ENCODE measurements at regions not wholly inside any gene's neighbourhood (a gene's known extent, or its start where the extent isn't known, plus 50 kb on each side); places are given as distances from the start of the nearest gene placed in this dataset.

DNA sequence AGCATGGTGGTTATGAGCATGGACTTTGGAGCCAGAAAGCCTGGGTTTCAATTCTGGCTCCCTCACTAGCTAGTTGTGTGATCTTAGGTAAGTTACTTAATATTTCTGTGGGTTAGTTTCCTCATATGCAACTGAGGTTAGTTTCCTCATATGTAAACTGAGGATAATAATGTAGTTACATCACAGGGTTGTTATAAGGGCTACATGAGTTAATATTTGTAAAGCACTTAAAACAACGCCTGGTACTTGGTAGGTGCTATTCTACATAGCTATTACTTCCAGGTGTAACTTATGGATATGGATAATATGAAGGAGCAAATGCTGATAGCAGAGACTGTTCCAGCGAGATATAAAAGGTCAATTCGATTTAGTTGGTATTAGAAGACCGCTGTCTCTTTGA lies 69.4 kb upstream of the POU5F2 start:
- intact Hi-C loops (cut with DNase I; ENCODE audit: low total_unique reads): no loop called here

GRCh38 chr5:93809430-93809829 lies 68.0 kb upstream of the POU5F2 start:
- 88 to 96% (median 94%) methylated on average over 1 of the region's 1 CpG for WGBS, 5 donors
- no peak overlapping the region for H3K4me3 ChIP-seq
- no peaks in the 10 kb centered on the region for H3K9me3 ChIP-seq
- TF ChIP-seq POLR2AphosphoS5 (IDR thresholded peaks at IDR 0.05) (no peak), EP300 (IDR thresholded peaks at IDR 0.05) (no peak), POLR2A (IDR thresholded peaks at IDR 0.05) (no peak)
- TF ChIP-seq, protein P1, sequence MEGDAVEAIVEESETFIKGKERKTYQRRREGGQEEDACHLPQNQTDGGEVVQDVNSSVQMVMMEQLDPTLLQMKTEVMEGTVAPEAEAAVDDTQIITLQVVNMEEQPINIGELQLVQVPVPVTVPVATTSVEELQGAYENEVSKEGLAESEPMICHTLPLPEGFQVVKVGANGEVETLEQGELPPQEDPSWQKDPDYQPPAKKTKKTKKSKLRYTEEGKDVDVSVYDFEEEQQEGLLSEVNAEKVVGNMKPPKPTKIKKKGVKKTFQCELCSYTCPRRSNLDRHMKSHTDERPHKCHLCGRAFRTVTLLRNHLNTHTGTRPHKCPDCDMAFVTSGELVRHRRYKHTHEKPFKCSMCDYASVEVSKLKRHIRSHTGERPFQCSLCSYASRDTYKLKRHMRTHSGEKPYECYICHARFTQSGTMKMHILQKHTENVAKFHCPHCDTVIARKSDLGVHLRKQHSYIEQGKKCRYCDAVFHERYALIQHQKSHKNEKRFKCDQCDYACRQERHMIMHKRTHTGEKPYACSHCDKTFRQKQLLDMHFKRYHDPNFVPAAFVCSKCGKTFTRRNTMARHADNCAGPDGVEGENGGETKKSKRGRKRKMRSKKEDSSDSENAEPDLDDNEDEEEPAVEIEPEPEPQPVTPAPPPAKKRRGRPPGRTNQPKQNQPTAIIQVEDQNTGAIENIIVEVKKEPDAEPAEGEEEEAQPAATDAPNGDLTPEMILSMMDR (IDR thresholded peaks at IDR 0.05): no peak
- no peaks in the 10 kb centered on the region for H3K4me1 ChIP-seq
- intact Hi-C loops (cut with DNase I; ENCODE audit: low total_unique reads): no loop called here
- H3K27ac ChIP-seq: no peak overlapping the region
- peaks cover 0 to 2% (median under 1%) of the 10 kb centered on the region in 4 donors for H3K36me3 ChIP-seq
- DNase-seq: no peak
- no peaks in the 10 kb centered on the region for H3K27me3 ChIP-seq

More for the DNA sequence above, 69.4 kb upstream of the POU5F2 start:
- WGBS, 5 donors: 86 to 96% (median 96%) methylated on average over 4 of the region's 4 CpGs
- H3K9me3 ChIP-seq: no peaks in the 10 kb centered on the region
- peaks cover 0 to 7% (median 5%) of the 10 kb centered on the region in 4 donors for H3K36me3 ChIP-seq
- H3K27me3 ChIP-seq: no peaks in the 10 kb centered on the region
- no peaks in the 10 kb centered on the region for H3K4me1 ChIP-seq
- TF ChIP-seq POLR2A (IDR thresholded peaks at IDR 0.05) (no peak), POLR2AphosphoS5 (IDR thresholded peaks at IDR 0.05) (no peak)
- DNase-seq: no peak
- no peak overlapping the region for H3K4me3 ChIP-seq
- no peak overlapping the region for H3K27ac ChIP-seq

GRCh38 chr5:93807846-93808245 lies 66.4 kb upstream of the POU5F2 start:
- Histone ChIP-seq H3K27me3 (no peaks in the 10 kb centered on the region), H3K4me1 (no peaks in the 10 kb centered on the region), H3K36me3 (no peaks in the 10 kb centered on the region), H3K9me3 (no peaks in the 10 kb centered on the region), H3K27ac (no peak overlapping the region), H3K4me3 (no peak overlapping the region)
- 70 to 87% (median 81%) methylated on average over 6 of the region's 6 CpGs for WGBS, 5 donors
- DNase-seq: no peak
- TF ChIP-seq, protein P1 (IDR thresholded peaks at IDR 0.05): no peak
- TF ChIP-seq EP300 (IDR thresholded peaks at IDR 0.05) (no peak), POLR2AphosphoS5 (IDR thresholded peaks at IDR 0.05) (no peak), POLR2A (IDR thresholded peaks at IDR 0.05) (no peak)
- intact Hi-C loops (cut with DNase I; ENCODE audit: low total_unique reads): no loop called here

DNA sequence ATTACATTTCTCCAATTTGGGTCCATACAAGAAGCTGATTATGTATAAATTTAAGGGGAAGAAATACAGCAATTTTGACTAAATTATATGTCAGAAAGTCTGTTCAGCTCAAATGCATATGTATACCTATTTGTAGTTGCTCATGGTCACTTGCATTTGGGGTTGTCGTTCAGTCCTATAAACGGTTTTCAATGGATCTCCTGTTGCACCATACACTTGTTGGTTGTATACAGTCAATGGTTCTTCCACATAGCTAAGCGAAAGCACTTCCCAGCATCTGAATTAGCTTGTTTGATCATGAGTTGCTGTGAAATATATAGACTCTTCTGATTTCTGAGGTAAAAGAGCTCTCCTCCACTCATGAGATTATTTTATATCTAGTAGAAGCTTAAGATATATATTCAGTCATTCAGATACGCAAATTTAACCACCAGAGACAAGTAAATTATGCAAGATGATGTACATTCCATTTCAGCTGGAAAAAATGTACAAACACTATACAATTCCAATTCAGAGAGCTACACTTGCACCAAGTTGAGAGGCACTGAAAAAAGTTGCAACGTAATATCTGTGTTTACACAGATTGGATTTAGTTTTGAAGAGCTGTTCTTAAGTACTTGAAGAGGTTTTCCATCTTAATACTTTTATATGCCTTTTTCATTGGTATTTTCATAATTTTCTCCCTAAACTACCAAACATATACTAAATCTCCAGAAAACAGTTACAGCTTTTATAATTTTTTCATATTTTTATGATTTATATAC lies 64.4 kb upstream of the POU5F2 start:
- H3K27ac ChIP-seq: no peak overlapping the region
- intact Hi-C loops (cut with DNase I; ENCODE audit: low total_unique reads): no loop called here
- H3K9me3 ChIP-seq: no peaks in the 10 kb centered on the region
- H3K4me1 ChIP-seq: peaks cover 0 to 9% (median 6%) of the 10 kb centered on the region in 4 donors
- H3K27me3 ChIP-seq: no peaks in the 10 kb centered on the region
- TF ChIP-seq, protein P1 (IDR thresholded peaks at IDR 0.05): no peak
- 88 to 94% (median 92%) methylated on average over 5 of the region's 5 CpGs for WGBS, 5 donors
- DNase-seq: no peak
- no peaks in the 10 kb centered on the region for H3K36me3 ChIP-seq
- H3K4me3 ChIP-seq: no peak overlapping the region
